HG02763 (cell line): ENCODE measurements at regions not wholly inside any gene's neighbourhood (a gene's known extent, or its start where the extent isn't known, plus 50 kb on each side); places are given as distances from the start of the nearest gene placed in this dataset.

Experiments used
- ATAC-seq: cut with Tn5 transposase; IDR thresholded peaks from one replicate; pipeline ENCODE4 v1.9.1; 2021; ENCODE audit warnings: mild to moderate bottlenecking, moderate library complexity; ENCODE audit not compliant: unreplicated experiment

GRCh38 chr18:6605115-6605869 lies 124.2 kb upstream of the ARHGAP28 start:
- ATAC-seq = no peak

DNA sequence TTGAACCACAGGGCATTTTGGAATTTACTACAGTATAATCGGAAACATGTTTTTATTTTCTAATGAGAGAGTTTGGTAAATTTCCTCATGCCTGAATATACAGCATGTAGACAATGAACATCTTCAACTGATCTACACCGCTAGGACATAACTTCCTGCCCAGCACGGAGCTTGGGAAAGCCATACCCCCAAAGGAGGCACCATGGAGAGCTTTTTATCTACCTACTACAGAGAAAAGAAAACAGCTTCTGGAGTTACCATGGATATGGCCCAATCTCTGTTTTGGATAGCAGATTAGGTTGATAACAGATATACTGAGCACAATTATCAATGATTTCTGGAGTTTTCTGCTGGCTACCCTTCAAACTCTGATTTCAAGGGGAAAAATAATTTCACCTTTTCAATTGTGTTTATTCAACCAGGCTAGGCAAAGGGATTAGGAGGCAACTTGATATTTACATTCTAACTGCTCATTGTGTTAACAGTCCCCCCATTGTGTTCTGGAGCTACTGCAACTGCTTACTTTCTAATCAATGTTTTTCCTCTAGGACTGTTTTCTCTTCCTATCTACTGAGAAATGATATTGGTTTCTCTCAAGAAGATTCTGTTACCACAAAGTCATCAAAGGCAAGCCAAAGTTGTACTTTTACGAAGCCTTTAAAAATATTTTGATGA lies 123.0 kb upstream of the ARHGAP28 start:
- ATAC-seq = no peak

DNA sequence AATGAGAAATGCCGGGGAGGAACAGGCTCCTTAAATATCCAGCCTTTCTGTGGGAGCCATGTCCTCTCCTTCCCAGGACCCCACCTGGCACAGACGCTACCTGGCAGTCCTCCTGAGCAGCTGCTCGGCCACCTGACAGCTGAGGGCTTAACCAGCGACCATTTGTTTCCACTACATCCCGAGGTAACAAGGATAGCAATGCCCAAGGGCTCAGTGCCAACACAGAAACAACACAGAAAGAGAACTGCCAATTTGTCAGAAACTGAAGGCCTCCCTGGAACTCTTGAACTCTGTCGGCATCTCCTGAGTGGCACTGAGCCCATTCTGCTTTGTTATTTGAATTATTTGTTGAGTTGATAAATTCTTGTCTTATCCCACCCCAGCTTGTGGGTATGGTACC lies 122.2 kb upstream of the ARHGAP28 start:
- no peak for ATAC-seq

DNA sequence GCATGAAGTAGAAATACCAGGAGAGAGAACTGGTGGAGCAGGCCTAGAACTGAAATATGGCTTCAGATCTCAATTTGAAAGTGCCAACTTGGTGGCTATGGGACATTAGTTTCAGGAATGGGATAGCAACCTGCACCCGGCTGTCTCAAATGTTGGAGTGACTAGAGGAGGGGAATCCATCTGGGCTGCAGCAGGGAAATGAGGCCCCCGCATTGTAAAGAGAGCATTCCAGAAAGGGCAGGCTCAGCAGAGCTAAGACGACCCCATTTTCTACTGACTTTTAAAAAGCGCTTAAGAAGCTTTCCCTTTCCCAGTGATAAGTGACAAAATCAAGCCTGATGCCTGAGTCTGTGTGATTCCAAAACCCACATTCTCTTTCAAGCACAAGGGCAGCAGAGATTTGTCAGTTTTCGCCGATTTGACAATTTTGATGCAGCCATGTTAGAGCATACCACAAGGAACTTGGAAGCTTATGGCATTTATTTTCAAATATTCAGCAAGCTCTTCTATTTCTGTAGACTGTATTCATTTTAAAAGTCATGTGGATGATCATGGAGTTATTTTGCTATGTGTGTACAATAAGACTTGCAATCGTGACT lies 119.8 kb upstream of the ARHGAP28 start:
- ATAC-seq = no peak

- no peak for ATAC-seq
Measured at GRCh38 chr18:6610466-6610865, 119.0 kb upstream of the ARHGAP28 start.

- no peak for ATAC-seq
Measured at GRCh38 chr18:6613581-6613980, 115.9 kb upstream of the ARHGAP28 start.

GRCh38 chr18:6614952-6615351 lies 114.6 kb upstream of the ARHGAP28 start:
- no peak for ATAC-seq

DNA sequence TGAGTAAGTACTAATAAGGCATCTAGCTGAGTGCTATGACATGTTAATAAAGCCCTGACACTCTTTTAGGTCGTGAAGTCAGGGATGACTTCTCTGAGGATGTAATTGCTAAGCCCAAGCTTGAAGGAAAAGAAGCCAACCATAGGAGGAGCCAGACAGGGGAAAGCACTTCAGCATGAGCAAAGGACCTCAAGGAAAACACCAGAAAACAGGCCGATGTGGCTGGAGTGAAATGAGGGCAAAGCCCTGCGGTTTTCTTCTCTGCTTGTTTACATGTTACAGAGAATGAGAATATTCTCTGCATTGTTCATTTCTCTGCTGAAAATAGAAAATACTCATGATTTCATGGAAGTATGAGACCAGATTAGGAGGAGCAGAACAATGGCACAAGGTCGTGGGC lies 112.5 kb upstream of the ARHGAP28 start:
- ATAC-seq = no peak

GRCh38 chr18:6621437-6621836 lies 108.1 kb upstream of the ARHGAP28 start:
- ATAC-seq = no peak

- no peak for ATAC-seq
Measured at GRCh38 chr18:6623278-6623677, 106.2 kb upstream of the ARHGAP28 start.

GRCh38 chr18:6624271-6624660 lies 105.2 kb upstream of the ARHGAP28 start:
- no peak for ATAC-seq

- ATAC-seq = no peak
Measured at GRCh38 chr18:6624661-6625311, 104.7 kb upstream of the ARHGAP28 start.

GRCh38 chr18:6625481-6625880 lies 104.0 kb upstream of the ARHGAP28 start:
- no peak for ATAC-seq

DNA sequence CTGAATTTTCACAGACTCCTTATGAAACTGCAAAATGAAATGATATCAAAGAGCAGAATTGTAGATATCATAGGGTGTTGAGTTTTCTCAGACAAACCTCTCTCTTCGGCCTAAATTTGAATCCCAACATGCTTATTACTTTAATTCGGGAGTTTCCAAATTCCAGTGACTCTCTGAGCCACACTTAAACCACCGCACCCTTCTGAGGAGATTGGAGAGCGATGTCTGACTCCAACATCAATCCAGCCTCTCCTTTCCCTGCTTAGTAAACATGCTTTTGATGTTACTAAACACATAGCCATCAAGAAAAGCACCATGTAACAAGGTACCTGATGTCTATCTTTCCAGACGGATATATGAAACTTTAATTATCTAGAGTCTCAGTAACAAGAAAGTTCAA lies 103.1 kb upstream of the ARHGAP28 start:
- no peak for ATAC-seq

GRCh38 chr18:6627645-6628044 lies 101.9 kb upstream of the ARHGAP28 start:
- no peak for ATAC-seq

- no peak for ATAC-seq
Measured at GRCh38 chr18:6628187-6628586, 101.3 kb upstream of the ARHGAP28 start.

DNA sequence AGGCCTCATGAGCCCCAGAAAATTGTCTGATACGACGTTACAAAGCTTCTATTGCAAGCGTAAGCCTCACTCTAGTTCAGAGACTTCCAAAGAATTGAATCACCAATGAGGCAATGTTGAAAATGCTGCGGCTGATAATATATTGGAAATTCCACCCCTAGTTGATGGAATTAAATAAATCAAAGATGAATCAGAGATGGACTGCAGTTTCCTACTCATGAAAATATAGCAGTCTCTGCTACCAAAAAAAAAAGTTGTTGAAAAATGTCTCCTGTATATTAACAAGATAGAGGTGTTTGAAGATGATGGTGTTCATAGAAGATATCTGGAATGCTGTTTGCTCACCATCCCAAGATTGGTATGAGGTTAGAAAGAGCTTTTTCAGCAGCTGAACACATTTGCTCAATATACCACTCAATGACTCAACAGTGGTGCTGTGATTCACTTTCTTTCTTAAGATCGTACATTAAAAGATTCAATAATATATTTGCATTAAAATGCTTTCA lies 99.8 kb upstream of the ARHGAP28 start:
- ATAC-seq = no peak

DNA sequence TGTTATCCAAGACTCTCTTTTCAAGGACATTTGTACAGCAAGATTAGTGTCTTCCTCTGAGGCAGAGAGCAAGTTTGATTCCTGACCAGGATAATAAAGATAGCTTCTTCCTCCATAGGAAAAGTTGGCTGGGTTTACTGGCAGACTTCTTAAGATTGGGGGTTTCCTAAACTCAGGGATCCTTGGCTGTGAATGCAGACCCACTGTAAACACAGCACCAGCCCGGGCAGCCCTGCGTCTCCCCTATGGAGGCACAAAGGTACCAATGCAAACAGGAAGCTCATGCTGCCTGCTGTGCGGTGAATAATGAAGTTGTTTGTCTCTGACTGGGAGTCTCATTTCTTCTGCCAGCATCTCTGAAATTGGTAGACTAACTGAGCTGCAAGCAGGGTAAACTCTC lies 96.2 kb upstream of the ARHGAP28 start:
- ATAC-seq = no peak

DNA sequence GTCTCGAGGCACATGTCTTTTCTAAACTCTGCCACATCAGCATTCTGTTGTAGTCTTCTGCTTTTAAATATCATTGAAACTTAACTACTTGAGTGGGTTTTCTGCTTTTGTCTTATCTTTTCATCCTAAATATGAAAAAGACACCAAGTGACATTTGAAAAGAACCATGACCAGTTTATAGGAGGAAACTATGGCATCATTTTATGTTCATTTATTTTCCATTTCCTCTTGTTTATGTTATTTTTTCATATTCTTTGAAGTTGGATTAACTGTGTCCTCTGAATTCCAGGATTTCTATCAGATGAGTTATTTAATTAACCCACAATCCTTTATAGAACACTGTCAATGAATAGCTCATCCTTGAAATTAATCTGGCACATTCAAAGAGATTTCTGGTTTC lies 93.4 kb upstream of the ARHGAP28 start:
- no peak for ATAC-seq

- ATAC-seq = no peak
Measured at GRCh38 chr18:6638447-6638846, 91.1 kb upstream of the ARHGAP28 start.

- no peak for ATAC-seq
Measured at GRCh38 chr18:6639305-6639704, 90.2 kb upstream of the ARHGAP28 start.
